ENCODE measurements at regions not wholly inside any gene's neighbourhood (a gene's known extent, or its start where the extent isn't known, plus 50 kb on each side); places are given as distances from the start of the nearest gene placed in this dataset.
A peak's percentile ranks its signal among the peaks of the same experiment; 100 is the strongest.

DNA sequence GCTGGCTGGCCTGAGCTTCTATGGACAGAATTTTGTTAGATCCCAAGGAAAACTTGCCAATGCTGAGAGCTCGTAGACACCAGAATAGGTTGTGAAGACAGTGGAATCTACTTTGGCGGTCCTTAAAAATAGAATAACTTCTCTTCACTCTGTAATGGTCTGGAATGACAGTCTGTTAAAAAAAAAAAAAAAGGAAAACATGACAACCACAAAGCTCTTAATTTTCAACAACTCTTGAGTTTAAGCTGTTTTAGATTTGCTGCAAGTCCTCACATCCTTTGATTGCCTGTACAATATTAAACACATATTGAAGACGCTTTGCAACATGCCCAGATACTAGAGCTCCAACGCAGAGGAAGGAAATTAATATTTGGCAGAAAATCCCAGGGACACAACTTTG, 122.8 kb upstream of the GALNT15 start:
- BruUV-seq (replicated peaks) = no TSS peak
- ChIA-PET POLR2A (interaction anchor here (0.7 to 1.5 kb wide), 3 partner anchors 9 to 1484 kb away, joined by 3 to 8 read pairs (median 4); no protein-coding TSS in a partner anchor), CTCF (interaction anchor here (0.8 to 11.3 kb wide), 12 partner anchors 8 to 421 kb away, joined by 3 to 459 read pairs (median 5); partner anchors contain the start of gene GALNT15)
- dilution Hi-C loops (cut with MboI; ENCODE audit: extremely low pct_ligation_motif_present, low sequenced_read_pairs) (loop anchor here (25.0 kb wide), 1 partner anchor 414 kb away; no protein-coding TSS in a partner anchor), intact Hi-C loops (cut with micrococcal nuclease) (loop anchor here (1.0 to 2.0 kb wide), 6 partner anchors 9 to 89 kb away; no protein-coding TSS in a partner anchor)
- no peaks in the 10 kb centered on the region for H3K9me1 ChIP-seq (replicated peaks; ENCODE audit: control insufficient read depth, extremely low read depth, insufficient read depth, low read length)
- H3K4me1 ChIP-seq (ENCODE audit: control insufficient read depth, extremely low read depth, insufficient read depth, low read length) = peaks cover 39% of the 10 kb centered on the region
- no peak for FAIRE-seq
- TF ChIP-seq JUN (IDR thresholded peaks at IDR 0.05; ENCODE audit: borderline replicate concordance, insufficient read depth, insufficient read length, low read depth) (no peak), FOS (IDR thresholded peaks at IDR 0.05; ENCODE audit: borderline replicate concordance, insufficient read depth, low read length) (no peak), EZH2 (IDR thresholded peaks at IDR 0.05; ENCODE audit: borderline replicate concordance, low read depth, low read length, severe bottlenecking) (no peak), POLR2A (IDR thresholded peaks at IDR 0.05; ENCODE audit: low read depth, low read length) (no peak), POLR2AphosphoS5 (IDR thresholded peaks at IDR 0.05; ENCODE audit: insufficient read depth, low read depth, low read length) (no peak)
- H3K4me3 ChIP-seq (replicated peaks in 1 of 3; ENCODE audit: insufficient read depth in 1 of 3, low read depth in 1 of 3, low read length in 3 of 3) = no peak overlapping the region
- no peaks in the 10 kb centered on the region for H3K79me2 ChIP-seq (ENCODE audit: control insufficient read depth, insufficient read depth, low read length)
- H3K9ac ChIP-seq (replicated peaks; ENCODE audit: extremely low read depth, insufficient read depth, low read length) = peak overlapping the region; percentile 21
- no peak overlapping the region for H3K4me2 ChIP-seq (ENCODE audit: insufficient read depth, low read length)
- H3K27ac ChIP-seq (ENCODE audit: insufficient read depth, low read depth, low read length) = peak overlapping the region; percentile 88
- H3K36me3 ChIP-seq (ENCODE audit: control insufficient read depth in 2 of 2, extremely low read depth in 1 of 2, insufficient read depth in 2 of 2, low read length in 2 of 2) = no peaks in the 10 kb centered on the region
- H2AFZ ChIP-seq (ENCODE audit: low read depth, low read length) = no peak overlapping the region
- no peaks in the 10 kb centered on the region for H4K20me1 ChIP-seq (replicated peaks; ENCODE audit: control insufficient read depth, extremely low read depth, insufficient read depth, low read length)
- no peaks in the 10 kb centered on the region for H3K9me3 ChIP-seq (replicated peaks; ENCODE audit: control insufficient read depth, insufficient read depth, low read length)
- no peak for DNase-seq (ENCODE audit: low read depth, low spot score)
- H3K27me3 ChIP-seq (ENCODE audit: control insufficient read depth in 2 of 2, insufficient read depth in 2 of 2, low read length in 2 of 2) = no peaks in the 10 kb centered on the region

DNA sequence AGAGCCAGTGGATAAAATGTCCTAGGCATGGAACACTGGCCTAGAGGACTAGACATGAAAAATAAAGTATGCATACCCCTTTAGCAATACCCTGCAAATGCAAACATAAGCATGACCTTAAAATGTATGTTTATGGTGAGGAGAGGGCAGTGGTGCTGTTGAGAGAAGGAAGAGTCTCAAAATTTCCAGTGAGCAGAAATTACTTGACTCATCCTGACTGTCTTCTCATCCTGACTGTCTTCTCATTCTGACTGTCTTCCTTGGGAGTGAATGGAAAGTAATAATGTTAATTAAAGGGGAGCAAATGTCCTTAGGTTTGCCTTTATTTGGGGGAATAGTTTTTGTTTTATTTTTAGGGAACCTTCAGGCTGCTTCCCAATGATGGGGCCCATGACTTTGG, 121.5 kb upstream of the GALNT15 start:
- FAIRE-seq (no peak), DNase-seq (ENCODE audit: low read depth, low spot score) (no peak)
- BruUV-seq (replicated peaks) = no TSS peak
- H3K9me1 ChIP-seq (replicated peaks; ENCODE audit: control insufficient read depth, extremely low read depth, insufficient read depth, low read length) = no peaks in the 10 kb centered on the region
- CTCF ChIA-PET = no interaction called here
- POLR2A ChIA-PET = no interaction called here
- H3K79me2 ChIP-seq (ENCODE audit: control insufficient read depth, insufficient read depth, low read length) = no peaks in the 10 kb centered on the region
- H3K9ac ChIP-seq (replicated peaks; ENCODE audit: extremely low read depth, insufficient read depth, low read length) = no peak overlapping the region
- no peak overlapping the region for H3K27ac ChIP-seq (ENCODE audit: insufficient read depth, low read depth, low read length)
- intact Hi-C loops (cut with micrococcal nuclease) = no loop called here
- TF ChIP-seq, protein P1, sequence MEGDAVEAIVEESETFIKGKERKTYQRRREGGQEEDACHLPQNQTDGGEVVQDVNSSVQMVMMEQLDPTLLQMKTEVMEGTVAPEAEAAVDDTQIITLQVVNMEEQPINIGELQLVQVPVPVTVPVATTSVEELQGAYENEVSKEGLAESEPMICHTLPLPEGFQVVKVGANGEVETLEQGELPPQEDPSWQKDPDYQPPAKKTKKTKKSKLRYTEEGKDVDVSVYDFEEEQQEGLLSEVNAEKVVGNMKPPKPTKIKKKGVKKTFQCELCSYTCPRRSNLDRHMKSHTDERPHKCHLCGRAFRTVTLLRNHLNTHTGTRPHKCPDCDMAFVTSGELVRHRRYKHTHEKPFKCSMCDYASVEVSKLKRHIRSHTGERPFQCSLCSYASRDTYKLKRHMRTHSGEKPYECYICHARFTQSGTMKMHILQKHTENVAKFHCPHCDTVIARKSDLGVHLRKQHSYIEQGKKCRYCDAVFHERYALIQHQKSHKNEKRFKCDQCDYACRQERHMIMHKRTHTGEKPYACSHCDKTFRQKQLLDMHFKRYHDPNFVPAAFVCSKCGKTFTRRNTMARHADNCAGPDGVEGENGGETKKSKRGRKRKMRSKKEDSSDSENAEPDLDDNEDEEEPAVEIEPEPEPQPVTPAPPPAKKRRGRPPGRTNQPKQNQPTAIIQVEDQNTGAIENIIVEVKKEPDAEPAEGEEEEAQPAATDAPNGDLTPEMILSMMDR (IDR thresholded peaks at IDR 0.05; ENCODE audit: extremely low read depth in 1 of 2, insufficient read depth in 1 of 2, low read depth in 1 of 2, low read length in 2 of 2) = no peak
- TF ChIP-seq POLR2AphosphoS5 (IDR thresholded peaks at IDR 0.05; ENCODE audit: insufficient read depth, low read depth, low read length) (no peak), EZH2 (IDR thresholded peaks at IDR 0.05; ENCODE audit: borderline replicate concordance, low read depth, low read length, severe bottlenecking) (no peak), FOS (IDR thresholded peaks at IDR 0.05; ENCODE audit: borderline replicate concordance, insufficient read depth, low read length) (no peak), JUN (IDR thresholded peaks at IDR 0.05; ENCODE audit: borderline replicate concordance, insufficient read depth, insufficient read length, low read depth) (no peak), POLR2A (IDR thresholded peaks at IDR 0.05; ENCODE audit: low read depth, low read length) (no peak), GATA2 (IDR thresholded peaks at IDR 0.05; ENCODE audit: insufficient read depth, insufficient read length, low read depth, low read length) (no peak), MYC (IDR thresholded peaks at IDR 0.05; ENCODE audit: low read depth, low read length) (no peak)
- TF ChIP-seq, protein P2, sequence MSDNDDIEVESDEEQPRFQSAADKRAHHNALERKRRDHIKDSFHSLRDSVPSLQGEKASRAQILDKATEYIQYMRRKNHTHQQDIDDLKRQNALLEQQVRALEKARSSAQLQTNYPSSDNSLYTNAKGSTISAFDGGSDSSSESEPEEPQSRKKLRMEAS (IDR thresholded peaks at IDR 0.05; ENCODE audit: insufficient read depth, insufficient read length) = no peak
- H3K36me3 ChIP-seq (ENCODE audit: control insufficient read depth in 2 of 2, extremely low read depth in 1 of 2, insufficient read depth in 2 of 2, low read length in 2 of 2) = no peaks in the 10 kb centered on the region
- peaks cover 39% of the 10 kb centered on the region for H3K4me1 ChIP-seq (ENCODE audit: control insufficient read depth, extremely low read depth, insufficient read depth, low read length)
- H3K9me3 ChIP-seq (replicated peaks; ENCODE audit: control insufficient read depth, insufficient read depth, low read length) = no peaks in the 10 kb centered on the region
- H3K4me3 ChIP-seq (replicated peaks in 1 of 3; ENCODE audit: insufficient read depth in 1 of 3, low read depth in 1 of 3, low read length in 3 of 3) = no peak overlapping the region
- no peaks in the 10 kb centered on the region for H3K27me3 ChIP-seq (ENCODE audit: control insufficient read depth in 2 of 2, insufficient read depth in 2 of 2, low read length in 2 of 2)
- H2AFZ ChIP-seq (ENCODE audit: low read depth, low read length) = no peak overlapping the region
- H4K20me1 ChIP-seq (replicated peaks; ENCODE audit: control insufficient read depth, extremely low read depth, insufficient read depth, low read length) = no peaks in the 10 kb centered on the region
- H3K4me2 ChIP-seq (ENCODE audit: insufficient read depth, low read length) = no peak overlapping the region
- dilution Hi-C loops (cut with MboI; ENCODE audit: extremely low pct_ligation_motif_present, low sequenced_read_pairs) = loop anchor here (25.0 kb wide), 1 partner anchor 416 kb away; no protein-coding TSS in a partner anchor

Data from endothelial cell of umbilical vein (primary cell).